ENCODE measurements at regions not wholly inside any gene's neighbourhood (a gene's known extent, or its start where the extent isn't known, plus 50 kb on each side); places are given as distances from the start of the nearest gene placed in this dataset.
"Not testable (repeated sequence)": the region's sequence is repeated elsewhere in the genome, so short reads cannot be mapped to it uniquely, and the experiment has no call there.

GRCh38 chr12:96085475-96085874 lies 50.1 kb upstream of the LTA4H start:
- no peak overlapping the region for H3K4me3 ChIP-seq (ENCODE audit: insufficient read depth, low read length)
- peak; percentile 3 for DNase-seq (ENCODE audit: insufficient read length, low spot score, missing footprints)
- TF ChIP-seq, protein P1, sequence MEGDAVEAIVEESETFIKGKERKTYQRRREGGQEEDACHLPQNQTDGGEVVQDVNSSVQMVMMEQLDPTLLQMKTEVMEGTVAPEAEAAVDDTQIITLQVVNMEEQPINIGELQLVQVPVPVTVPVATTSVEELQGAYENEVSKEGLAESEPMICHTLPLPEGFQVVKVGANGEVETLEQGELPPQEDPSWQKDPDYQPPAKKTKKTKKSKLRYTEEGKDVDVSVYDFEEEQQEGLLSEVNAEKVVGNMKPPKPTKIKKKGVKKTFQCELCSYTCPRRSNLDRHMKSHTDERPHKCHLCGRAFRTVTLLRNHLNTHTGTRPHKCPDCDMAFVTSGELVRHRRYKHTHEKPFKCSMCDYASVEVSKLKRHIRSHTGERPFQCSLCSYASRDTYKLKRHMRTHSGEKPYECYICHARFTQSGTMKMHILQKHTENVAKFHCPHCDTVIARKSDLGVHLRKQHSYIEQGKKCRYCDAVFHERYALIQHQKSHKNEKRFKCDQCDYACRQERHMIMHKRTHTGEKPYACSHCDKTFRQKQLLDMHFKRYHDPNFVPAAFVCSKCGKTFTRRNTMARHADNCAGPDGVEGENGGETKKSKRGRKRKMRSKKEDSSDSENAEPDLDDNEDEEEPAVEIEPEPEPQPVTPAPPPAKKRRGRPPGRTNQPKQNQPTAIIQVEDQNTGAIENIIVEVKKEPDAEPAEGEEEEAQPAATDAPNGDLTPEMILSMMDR (IDR thresholded peaks at IDR 0.05; ENCODE audit: extremely low read depth, low read depth, low read length): no peak
- no peaks in the 10 kb centered on the region for H3K4me1 ChIP-seq (ENCODE audit: insufficient read depth, low read length)
- no peak overlapping the region for H3K4me2 ChIP-seq (ENCODE audit: insufficient read depth, low read length)
- no peaks in the 10 kb centered on the region for H3K79me2 ChIP-seq (ENCODE audit: insufficient read depth, low read length)
- H3K27ac ChIP-seq (ENCODE audit: low read depth, low read length): no peak overlapping the region
- H3K36me3 ChIP-seq (ENCODE audit: insufficient read depth, low read length): no peaks in the 10 kb centered on the region
- H4K20me1 ChIP-seq (ENCODE audit: insufficient read depth, low read length): no peaks in the 10 kb centered on the region
- H2AFZ ChIP-seq (ENCODE audit: low read length): no peak overlapping the region
- no peaks in the 10 kb centered on the region for H3K27me3 ChIP-seq (ENCODE audit: insufficient read depth, low read length)
- H3K9me3 ChIP-seq (ENCODE audit: low read depth, low read length): no peaks in the 10 kb centered on the region

DNA sequence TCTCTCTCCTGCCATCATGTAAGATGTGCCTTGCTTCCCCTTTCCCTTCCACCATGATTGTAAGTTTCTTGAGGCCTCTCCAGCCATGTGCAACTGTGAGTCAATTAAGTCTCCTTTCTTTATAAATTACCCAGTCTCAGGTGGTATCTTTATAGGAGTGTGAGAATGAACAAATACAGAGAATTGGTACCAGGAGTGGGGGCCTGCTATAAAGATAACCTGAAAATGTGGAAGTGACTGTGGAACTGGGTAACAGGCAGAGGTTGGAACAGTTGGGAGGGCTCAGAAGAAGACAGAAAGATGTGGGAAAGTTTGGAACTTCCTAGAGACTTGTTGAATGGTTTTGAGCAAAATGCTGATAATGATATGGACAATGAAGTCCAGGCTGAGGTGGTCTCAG lies 50.8 kb upstream of the LTA4H start:
- not testable (repeated sequence) for H3K36me3 ChIP-seq (ENCODE audit: insufficient read depth, low read length); H3K79me2 ChIP-seq (ENCODE audit: insufficient read depth, low read length); H2AFZ ChIP-seq (ENCODE audit: low read length)

DNA sequence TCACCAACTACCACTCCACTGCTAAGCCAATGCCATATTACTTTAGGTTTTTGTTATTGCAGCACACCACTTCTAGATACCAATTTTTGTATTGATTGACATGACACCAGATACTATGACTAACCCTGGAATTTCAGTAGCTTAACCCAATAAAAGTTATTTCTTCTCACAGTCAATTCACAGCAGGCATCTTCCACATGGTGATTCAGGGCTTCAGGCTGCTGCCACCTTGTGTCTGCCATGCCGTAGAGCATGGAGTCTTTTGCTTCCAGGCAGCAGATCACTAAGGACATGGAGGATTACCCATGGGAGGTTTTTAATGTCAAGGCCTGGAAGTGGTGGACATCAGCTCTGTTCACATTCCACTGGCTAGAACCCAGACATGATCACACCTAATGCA lies 56.4 kb upstream of the LTA4H start:
- Histone ChIP-seq H2AFZ (ENCODE audit: low read length) (no peak overlapping the region), H3K27ac (ENCODE audit: low read depth, low read length) (no peak overlapping the region), H3K4me1 (ENCODE audit: insufficient read depth, low read length) (no peaks in the 10 kb centered on the region), H3K79me2 (ENCODE audit: insufficient read depth, low read length) (no peaks in the 10 kb centered on the region), H3K4me3 (ENCODE audit: insufficient read depth, low read length) (no peak overlapping the region), H3K4me2 (ENCODE audit: insufficient read depth, low read length) (no peak overlapping the region), H3K36me3 (ENCODE audit: insufficient read depth, low read length) (no peaks in the 10 kb centered on the region), H4K20me1 (ENCODE audit: insufficient read depth, low read length) (no peaks in the 10 kb centered on the region), H3K27me3 (ENCODE audit: insufficient read depth, low read length) (no peaks in the 10 kb centered on the region), H3K9me3 (ENCODE audit: low read depth, low read length) (no peaks in the 10 kb centered on the region)
- no peak for DNase-seq (ENCODE audit: insufficient read length, low spot score, missing footprints)
- TF ChIP-seq, protein P1 (IDR thresholded peaks at IDR 0.05; ENCODE audit: extremely low read depth, low read depth, low read length): peak; percentile 8

More for the DNA sequence above, 50.8 kb upstream of the LTA4H start:
- H3K27ac ChIP-seq (ENCODE audit: low read depth, low read length); H4K20me1 ChIP-seq (ENCODE audit: insufficient read depth, low read length); H3K4me3 ChIP-seq (ENCODE audit: insufficient read depth, low read length); H3K9me3 ChIP-seq (ENCODE audit: low read depth, low read length); H3K4me2 ChIP-seq (ENCODE audit: insufficient read depth, low read length); H3K27me3 ChIP-seq (ENCODE audit: insufficient read depth, low read length); H3K4me1 ChIP-seq (ENCODE audit: insufficient read depth, low read length); DNase-seq (ENCODE audit: insufficient read length, low spot score, missing footprints): not testable (repeated sequence)

- no peak overlapping the region for H3K27ac ChIP-seq (ENCODE audit: low read depth, low read length)
- no peaks in the 10 kb centered on the region for H3K36me3 ChIP-seq (ENCODE audit: insufficient read depth, low read length)
- H3K4me3 ChIP-seq (ENCODE audit: insufficient read depth, low read length): no peak overlapping the region
- H3K27me3 ChIP-seq (ENCODE audit: insufficient read depth, low read length): no peaks in the 10 kb centered on the region
- no peaks in the 10 kb centered on the region for H3K9me3 ChIP-seq (ENCODE audit: low read depth, low read length)
- no peaks in the 10 kb centered on the region for H3K79me2 ChIP-seq (ENCODE audit: insufficient read depth, low read length)
- no peaks in the 10 kb centered on the region for H3K4me1 ChIP-seq (ENCODE audit: insufficient read depth, low read length)
- H3K4me2 ChIP-seq (ENCODE audit: insufficient read depth, low read length): no peak overlapping the region
- TF ChIP-seq, protein P1 (IDR thresholded peaks at IDR 0.05; ENCODE audit: extremely low read depth, low read depth, low read length): no peak
- no peak overlapping the region for H2AFZ ChIP-seq (ENCODE audit: low read length)
- DNase-seq (ENCODE audit: insufficient read length, low spot score, missing footprints): peak; percentile 46
- no peaks in the 10 kb centered on the region for H4K20me1 ChIP-seq (ENCODE audit: insufficient read depth, low read length)
Measured at GRCh38 chr12:96093543-96094196, 58.3 kb upstream of the LTA4H start.
